HCEC 1CT (cell line): ENCODE measurements at regions not wholly inside any gene's neighbourhood (a gene's known extent, or its start where the extent isn't known, plus 50 kb on each side); places are given as distances from the start of the nearest gene placed in this dataset.
"Not testable (repeated sequence)": the region's sequence is repeated elsewhere in the genome, so short reads cannot be mapped to it uniquely, and the experiment has no call there.

Source experiments
- DNase-seq: peaks from one replicate; pipeline ENCODE4 v3.0.0-alpha.2; 2017

DNA sequence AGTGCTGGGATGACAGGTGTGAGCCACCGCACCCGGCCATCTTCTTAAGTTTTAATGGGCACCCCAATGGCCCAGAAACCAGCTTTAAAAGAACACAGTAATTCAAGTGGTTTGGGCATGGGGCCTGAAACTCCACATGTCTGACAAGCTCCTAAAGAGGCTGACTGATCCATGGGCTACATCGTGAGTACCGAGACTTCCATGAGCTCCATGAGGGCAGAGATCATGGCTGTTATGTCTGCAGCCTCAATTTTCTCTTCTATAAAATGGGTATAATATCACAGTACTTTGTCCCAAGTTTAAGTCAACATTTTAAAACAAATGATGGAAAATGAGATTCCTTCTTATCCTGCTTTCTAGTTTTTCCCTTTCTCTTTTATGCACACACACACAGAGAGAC, 397.6 kb upstream of the MAF start:
- DNase-seq: no peak

DNA sequence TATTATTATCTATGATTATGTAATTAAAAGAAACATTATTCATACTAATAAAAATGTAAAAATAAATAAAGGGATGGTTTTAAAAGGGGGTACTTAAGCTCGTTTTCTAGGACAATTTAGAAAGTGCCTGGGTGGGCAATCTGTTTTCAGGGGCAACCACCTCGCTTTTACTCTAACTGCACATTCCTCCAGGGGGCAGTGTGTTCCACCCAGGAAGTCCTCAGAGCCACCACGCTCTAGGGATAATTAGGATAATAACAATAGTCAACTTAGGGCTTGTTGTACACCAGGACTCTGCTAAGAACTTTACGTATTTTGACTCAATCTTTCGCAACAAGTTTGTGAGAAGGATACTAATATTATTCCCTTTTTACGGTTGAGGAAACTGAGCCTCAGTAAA, 396.7 kb upstream of the MAF start:
- no peak for DNase-seq

DNA sequence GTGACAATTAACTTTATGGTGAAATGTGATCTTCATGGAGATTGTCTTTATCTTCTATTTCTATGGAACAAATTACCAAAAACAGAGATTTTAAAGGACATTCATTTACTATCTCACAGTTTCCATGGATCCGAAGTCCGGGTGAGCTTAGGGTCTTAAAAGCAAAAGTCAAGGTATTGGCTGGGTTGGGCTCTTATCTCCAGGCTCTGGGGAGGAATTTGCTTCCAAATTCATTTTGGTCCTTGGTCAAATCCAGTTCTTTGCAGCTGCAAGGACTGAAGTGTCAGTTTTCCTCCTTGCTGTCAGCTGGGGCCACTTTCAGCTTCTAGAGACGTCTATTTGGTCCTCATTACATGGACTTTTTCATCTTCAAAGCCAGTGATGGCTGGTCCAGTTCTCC, 395.8 kb upstream of the MAF start:
- DNase-seq: no peak

DNA sequence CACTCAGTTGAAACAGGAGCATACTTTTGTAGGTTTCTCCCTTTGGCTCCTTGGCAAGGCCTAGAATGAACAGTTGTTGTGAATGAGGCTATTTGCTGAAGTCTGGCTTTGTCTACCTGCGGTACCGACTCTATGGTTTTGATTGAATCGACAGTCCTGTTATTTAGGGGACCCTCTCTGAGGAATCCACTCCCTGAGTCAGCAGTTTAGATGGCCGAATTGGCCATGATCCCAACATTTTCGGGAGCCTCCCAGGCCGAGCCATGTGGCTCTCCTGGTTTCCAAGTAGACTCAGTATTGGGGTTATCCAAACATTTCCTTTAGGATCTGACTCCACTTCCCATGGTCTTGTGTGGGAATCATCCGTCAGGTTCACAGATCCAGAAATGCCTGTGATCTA, 394.8 kb upstream of the MAF start:
- no peak for DNase-seq

DNA sequence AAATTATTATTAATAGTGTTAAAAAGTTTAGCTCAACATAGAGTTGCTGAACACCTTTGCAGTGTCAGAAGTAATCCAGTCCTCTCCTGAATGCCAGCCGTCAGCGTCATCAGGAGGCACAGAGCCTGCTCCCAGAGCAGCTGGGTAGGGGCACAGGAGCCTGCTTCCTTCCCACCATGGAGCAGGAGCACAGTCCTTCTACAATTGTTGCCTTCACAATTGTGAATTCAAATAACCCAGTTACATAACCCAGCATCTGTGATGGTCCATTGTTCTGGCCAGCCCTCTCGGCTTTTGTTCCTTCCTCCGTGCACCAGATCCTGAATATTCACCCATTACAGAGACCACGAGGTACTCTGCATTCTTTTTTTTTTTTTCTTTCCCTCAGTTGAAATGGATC, 393.9 kb upstream of the MAF start:
- DNase-seq: no peak

DNA sequence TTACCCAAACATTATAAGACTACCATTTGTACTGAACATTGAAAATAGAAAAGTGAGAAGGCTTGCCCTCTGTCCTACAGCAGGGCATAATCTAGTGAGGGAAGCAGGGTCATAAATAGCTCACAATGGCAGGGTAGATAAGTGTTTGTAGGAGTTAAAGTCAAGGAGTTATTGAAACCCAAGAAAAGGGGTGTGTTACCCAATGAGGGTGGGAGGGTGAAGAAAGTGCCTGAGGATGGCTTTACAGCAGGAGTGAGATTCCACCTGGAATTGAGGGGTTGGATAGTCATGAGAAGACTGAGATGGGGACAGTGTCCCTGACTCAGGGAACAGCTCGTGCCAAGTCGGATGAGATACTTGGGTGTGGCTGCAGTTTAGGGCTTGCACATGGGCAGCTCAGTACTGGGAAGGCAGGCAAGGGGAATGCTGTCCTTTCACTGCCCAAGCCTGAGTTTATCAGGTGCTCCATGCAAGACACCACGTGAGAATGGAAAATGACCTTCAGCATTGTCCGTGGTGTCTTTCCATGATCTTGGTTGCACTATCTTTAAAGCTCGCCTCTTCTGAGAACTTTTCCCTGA, 393.2 kb upstream of the MAF start:
- no peak for DNase-seq

DNA sequence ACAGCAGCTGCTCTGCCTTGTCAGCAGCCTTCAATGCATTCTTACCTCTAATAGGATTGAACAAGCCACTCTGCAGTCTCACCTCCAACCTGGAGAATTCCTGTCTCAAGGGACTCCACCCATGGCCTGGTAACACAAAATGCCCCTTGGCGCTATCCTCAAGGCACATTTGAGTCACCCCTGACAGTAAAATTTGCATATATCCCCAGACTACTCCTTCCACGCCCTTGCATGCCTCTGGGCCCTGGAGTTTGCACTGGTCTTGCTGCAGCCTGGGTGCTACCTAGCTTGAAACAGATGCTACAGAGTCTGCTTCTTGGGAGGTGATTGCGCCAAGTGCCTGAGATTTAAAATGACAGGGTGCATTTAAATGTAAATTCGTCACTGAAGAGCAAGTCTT, 391.4 kb upstream of the MAF start:
- no peak for DNase-seq

DNA sequence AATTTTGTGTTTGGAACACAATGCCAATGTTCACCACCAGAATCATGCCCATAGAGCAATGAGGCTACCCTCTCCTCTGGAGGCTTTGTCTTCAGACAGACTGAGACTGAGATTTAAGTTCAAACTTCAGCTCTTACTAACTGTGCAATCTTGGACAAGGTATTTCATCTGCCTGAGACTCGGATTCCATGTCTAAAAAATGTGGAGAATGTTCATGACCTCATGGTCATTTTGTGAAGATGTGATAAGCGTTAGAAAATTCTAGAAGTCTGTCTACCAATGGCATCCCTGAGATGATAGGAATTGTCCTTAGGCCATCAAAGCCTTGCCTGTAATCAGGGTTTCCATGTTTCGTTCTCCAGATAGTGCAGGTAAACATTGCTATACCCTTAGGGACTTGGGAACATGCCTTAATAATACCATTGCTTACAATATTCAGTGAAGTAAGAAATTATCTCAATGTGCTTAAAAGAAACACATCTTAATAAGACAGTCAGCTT, 388.2 kb upstream of the MAF start:
- DNase-seq: no peak

DNA sequence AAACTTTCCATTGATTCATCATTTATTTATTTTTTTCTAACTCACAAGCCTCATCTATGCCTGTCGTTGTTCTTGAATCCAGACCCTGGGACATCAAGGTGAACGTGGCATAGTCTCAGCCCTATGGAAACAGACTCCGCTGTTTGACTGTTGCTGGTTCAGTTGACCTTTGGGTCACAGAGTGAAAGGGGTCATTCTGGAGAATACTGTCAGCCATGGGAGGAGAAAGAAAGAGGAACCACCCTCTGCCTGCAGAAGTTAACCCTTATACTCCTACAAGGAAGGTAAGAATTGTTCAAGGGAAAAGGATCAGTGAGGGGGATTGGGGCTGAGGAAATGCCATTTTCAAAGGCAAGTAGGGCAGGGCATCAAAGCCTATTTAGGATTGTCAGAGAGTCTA, 387.6 kb upstream of the MAF start:
- DNase-seq: no peak

DNA sequence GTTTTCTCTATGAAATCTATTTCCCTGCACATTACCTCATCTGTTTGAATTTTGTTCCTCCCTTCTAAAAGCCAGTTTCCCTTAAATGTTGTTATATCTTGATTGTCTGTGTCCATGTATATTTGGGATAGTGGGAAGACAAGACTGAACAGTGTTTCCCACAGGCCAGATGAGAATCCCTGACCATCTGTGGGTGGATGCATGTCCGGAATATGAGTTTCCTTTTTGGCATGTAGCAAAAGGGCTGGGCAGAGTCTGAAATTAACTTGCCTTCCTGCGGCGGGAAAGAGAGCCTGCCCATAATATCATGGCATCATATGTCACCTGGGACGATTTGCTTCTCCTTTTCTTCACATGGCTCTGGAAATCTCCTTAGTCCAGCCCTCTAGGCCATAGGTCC, 385.8 kb upstream of the MAF start:
- no peak for DNase-seq

DNA sequence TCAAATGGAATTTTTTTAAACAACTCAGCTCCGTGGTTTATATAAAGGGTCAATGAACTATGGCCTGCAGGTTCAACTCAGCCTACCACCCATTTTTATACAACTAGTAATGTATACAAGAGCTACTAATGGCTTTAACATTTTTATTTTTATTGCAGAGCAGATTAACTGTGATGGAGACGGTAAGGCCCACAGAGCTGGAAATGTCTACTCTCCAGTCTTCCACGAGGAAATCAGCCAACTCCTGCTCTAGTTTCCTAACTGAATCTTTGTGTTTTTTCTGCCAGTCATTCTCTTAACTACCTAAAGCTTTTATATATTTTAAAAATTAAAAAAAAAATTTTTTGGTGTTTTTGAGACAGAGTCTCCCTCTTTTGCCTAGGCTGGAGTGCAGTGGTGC, 385.1 kb upstream of the MAF start:
- DNase-seq: no peak

DNA sequence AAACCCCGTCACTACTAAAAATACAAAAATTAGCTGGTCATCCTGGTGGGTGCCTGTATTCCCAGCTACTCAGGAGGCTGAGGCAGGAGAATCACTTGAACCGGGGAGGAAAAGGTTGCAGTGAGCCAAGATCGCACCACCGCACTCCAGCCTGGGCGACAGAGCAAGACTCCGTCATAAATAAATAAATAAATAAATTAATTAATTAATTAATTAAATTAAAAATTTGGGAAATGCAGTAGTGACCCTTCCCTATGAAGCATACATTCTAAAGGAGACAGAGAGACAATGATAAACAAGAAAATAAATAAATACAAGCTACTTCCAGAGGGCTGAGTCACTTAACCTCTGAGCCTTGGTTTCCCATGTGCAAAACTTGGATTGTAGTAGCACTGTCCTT, 383.6 kb upstream of the MAF start:
- DNase-seq: not testable (repeated sequence)

DNA sequence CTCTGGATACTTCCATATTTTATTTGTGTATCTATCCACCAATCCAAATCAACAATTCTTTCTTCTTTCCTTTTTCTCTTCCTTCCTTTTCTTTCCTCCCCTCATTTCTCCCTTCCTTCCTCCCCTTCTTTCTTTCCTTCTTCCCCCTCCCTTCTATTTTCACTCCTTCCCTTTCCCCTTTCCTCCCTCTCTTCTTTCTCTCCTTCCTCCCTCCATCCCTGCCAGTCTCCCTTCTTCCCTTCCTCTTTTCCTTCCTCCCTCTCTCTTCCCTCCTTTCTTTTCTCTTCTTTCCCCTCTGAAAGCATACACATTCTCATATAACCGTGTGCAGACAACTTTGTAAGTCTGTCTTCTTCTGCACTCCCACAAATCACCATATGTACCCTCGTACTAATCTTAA, 382.3 kb upstream of the MAF start:
- DNase-seq: no peak

DNA sequence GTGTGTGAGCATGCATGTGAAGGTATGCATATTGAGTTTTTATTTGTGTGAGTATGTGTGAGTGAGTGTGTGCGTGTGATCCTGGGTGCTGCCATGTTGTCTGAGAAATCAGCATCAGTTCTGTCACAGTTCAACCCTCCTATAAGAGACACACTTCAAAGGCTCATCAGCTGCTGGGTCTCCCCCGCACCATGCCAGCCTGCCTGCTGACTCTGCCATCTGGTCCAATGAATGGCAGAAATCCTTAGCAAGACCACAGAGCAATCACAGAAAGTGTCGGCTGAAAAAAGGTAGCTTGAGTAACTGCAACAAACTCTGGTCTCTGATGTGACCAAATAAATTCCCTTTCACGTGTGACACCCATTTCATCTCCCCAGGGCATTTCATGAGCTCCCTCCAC, 381.8 kb upstream of the MAF start:
- DNase-seq: no peak

DNA sequence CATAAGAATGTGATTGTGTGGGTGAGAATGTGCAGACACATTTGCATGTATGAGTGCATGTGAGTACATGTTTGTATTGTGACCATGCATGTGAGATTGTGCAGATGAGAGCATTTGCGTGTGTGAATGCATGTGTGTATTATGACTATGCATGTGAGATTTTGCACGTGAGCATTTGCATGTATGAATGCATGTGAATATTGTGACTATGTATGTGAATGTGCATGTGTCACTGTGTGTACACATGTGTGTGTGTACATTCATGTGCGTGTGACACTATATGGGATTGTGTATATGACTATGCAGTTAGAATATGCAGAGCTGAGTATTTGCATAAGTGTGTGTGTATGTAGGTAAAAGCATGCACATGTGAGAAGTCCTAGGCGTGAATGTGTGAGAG, 381.3 kb upstream of the MAF start:
- DNase-seq: no peak

DNA sequence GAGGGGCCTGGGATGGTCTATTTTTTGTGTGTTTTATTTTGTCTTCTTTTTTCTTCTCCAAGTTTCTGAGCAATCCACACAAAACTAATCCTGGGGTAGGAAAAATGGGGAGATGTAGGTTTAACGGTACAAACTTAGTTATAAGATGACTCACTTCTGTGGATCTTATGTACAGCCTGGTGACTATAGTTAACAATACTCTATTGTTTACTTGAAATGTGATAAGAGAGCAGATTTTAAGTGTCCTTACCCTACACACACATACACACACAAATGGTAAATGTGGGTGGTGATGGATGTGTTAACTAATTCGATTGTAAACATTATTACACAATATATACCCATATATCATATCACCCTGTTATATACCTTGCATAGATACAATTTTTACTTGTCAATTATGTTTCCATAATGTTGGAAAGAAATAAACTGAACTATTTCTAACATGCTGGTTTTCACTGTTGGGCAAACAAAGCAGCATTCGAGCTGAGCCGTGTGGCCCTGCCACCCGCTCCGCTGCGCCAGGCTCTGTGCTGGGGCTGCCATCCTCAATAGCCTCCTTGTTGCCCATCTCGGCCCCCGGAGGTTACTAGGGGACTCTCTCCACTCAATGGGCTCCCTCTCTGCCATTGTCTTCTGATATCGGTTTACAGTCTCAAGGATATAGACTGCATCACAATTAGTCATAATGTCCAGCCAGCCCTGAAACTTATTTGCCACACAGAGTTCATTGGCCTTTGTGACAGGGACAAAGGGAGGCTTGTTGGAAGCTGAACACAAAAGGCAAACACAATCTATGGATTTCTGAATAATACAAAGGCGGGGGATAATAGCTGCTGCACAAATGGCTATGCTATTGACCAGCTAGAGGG, 380.3 kb upstream of the MAF start:
- DNase-seq: no peak

DNA sequence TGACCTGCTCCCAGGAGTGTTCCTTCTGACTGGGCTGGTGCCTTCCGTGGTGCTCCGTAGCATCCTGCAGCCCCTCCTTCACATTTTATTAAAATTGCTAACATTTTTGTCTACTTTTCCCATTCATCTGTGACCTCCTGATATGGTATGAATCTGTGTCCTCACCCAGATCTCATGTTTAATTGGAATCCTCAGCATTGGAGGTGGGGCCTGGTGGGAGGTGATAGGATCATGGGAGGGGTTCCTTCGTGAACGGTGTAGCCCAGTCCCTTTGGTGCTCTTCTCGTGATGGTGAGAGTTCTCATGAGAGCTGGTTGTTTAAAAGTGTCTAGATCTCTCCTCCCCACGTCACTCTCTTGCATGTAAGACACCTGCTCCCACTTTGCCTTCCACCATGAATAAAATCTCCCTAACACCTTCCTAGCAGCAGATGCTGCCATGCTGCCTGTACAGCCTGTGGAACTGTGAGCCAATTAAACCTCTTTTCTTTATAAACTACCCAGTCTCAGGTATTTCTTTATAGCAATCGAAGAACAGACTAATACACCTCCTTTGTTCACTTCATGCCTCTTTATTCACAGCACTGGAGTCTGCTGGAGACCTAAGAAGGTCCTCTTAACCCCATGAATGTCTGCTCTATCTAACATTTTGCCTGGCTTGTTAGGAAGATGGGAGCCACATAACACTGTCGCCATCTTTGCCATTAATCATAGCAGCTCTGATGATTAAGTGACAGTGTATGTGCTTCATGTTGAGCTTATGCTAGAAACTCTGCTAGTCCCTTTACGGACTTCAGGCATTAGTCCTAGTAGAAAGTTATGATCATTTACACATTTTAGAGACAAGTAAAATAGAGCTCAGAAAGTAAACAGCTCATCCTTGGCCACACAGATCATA, 377.7 kb upstream of the MAF start:
- DNase-seq: no peak

DNA sequence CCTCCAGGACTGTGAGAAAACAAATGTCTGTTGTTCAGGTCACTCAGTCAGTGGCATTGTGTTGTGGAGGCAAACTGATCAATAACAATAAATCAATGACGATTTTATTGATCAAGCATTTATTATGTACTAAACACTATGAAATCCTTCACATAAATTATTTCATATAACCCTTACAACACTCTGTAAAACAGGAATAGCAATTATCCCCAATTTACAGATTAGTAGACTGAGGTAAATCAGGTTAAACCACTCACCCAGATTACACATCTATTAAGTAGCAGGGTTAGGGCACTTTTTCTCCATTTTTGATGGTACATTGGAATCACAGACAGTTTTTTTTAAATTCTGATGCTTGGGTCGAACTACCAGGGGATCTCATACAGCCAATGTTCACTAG, 372.8 kb upstream of the MAF start:
- DNase-seq: no peak

DNA sequence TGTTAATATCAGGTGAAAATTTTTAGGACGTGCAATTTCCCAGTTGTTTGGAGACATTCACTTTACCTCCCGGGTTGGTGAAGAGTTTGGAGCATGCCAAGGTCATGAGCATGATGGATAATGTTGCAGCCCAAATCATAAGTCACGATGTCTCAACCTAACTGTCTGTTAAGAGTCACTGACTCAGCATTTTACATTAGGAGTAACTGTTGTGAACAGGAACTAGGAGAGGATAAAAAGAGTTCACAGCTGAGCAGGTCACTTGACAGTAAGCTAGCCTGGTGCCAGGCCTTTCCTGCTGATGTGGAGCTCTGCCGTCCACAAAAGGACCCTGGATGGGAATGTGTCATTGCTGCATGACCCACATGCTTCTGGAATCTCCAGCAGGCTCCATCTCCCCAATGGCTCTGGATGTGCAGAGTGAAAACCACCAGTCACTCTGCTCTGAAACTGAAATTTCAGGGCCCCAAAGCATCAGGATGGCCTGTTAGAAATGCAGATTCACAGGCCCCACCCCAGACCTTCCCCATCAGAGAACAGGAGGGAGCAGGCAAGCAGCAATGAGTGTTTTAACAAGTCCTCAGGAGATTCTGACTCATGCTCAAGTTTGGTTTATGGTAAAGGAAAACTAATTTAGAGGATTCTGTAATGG, 371.6 kb upstream of the MAF start:
- DNase-seq: no peak

DNA sequence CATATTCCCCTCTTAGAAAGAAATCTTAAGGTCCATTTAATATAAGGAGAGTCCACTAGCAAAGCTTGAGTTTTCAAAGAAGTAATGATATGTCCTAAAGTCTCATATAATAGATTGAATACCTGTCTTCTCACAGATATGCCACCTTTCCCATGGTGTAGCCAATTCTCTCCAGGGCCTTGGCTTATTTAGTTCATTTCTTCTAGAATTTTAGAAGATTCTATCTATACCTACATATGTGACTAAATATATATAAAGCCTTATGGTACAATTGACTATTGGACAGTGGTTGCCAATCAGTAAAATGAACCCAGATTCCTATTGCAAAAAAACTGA, 370.7 kb upstream of the MAF start:
- DNase-seq: no peak

DNA sequence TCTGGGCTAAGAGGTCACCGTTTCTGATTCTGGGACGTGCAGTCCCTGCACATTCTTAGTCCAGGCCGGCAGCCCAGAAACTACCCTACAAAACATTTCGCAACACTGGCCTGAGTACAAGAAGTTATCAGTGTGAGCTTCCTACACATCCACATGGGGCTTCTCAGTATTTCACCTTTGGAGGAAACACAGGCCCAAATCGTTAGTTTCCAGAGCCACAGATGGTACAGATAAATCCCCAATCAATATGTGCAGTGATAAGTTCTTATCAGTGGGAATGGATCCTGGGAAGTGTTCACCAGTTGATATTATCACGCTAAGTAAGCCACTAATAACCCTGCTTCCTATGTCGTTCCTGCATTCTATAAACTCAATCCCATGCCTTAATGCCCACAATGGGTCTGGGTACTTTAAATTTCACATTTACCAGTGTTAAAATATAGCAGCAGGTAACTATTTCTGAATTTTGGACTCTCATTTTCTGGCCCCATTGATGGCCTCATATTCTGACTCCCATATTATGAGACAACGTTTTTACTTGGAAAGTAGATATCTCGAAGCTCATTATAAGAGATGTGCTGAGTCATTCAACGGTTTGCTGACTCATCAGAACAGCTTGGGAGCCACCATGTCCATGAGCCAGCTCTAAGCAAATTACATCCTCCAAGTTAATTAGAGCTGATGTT, 370.2 kb upstream of the MAF start:
- no peak for DNase-seq

DNA sequence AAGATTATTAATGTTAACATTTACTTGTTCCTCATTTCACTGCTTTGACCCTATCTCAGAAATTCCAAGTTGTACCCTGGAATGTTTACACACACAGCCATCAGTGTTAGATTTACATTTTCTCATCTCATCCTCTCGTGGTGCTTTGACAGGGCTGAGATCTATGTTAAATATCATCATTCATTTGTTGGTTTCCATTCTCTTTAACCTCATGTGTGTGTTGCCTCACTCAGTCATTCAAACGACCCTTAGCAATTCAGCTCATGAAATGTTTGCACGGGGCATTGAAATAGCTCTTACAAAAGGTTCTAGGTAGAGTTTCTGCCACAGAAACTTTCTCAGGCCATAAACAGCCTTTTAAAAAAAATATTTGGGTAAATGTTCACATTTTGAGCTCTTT, 369.6 kb upstream of the MAF start:
- no peak for DNase-seq

DNA sequence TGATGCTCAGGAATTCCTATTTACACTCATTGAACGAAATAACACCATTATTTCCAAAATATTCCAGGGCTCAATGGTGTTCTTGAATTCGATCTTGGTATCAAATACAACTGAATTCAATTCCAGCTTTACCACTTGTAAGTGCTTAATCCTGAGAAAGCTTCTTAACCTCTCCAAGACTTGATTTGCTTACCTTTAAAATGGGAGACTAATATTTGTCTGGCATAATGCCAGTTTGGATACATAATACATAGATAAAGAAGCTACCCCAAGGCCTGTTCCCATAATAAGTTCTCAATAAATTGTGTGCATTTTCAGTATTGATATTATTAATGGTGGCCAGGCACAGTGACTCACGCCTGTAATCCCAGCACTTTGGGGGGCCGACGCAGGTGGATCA, 368.9 kb upstream of the MAF start:
- no peak for DNase-seq
